ENCODE measurements at regions not wholly inside any gene's neighbourhood (a gene's known extent, or its start where the extent isn't known, plus 50 kb on each side); places are given as distances from the start of the nearest gene placed in this dataset.

- no peak overlapping the region for H3K27ac Mint-ChIP-seq
- H3K9me3 Mint-ChIP-seq, result no peaks in the 10 kb centered on the region
- H3K4me3 Mint-ChIP-seq (ENCODE audit: low read depth), result no peak overlapping the region
- no peaks in the 10 kb centered on the region for H3K36me3 Mint-ChIP-seq (ENCODE audit: low read depth)
- intact Hi-C loops (cut with micrococcal nuclease), result no loop called here
- no peaks in the 10 kb centered on the region for H3K27me3 Mint-ChIP-seq (ENCODE audit: low read depth)
- no peak for DNase-seq (ENCODE audit: low spot score)
- H3K4me1 Mint-ChIP-seq (ENCODE audit: low read depth), result peaks cover 3% of the 10 kb centered on the region
Measured at GRCh38 chr1:98177751-98178150, 256.9 kb upstream of the DPYD start.

- DNase-seq (ENCODE audit: low spot score), result no peak
- H3K4me3 Mint-ChIP-seq (ENCODE audit: low read depth), result no peak overlapping the region
Measured at GRCh38 chr1:98176936-98177335, 256.1 kb upstream of the DPYD start.

GRCh38 chr1:98176414-98176813 lies 255.6 kb upstream of the DPYD start:
- H3K36me3 Mint-ChIP-seq (ENCODE audit: low read depth), result no peaks in the 10 kb centered on the region
- no peak overlapping the region for H3K4me3 Mint-ChIP-seq (ENCODE audit: low read depth)
- intact Hi-C loops (cut with micrococcal nuclease), result no loop called here
- H3K27ac Mint-ChIP-seq, result no peak overlapping the region
- DNase-seq (ENCODE audit: low spot score), result no peak
- peaks cover 3% of the 10 kb centered on the region for H3K4me1 Mint-ChIP-seq (ENCODE audit: low read depth)
- H3K9me3 Mint-ChIP-seq, result no peaks in the 10 kb centered on the region
- H3K27me3 Mint-ChIP-seq (ENCODE audit: low read depth), result no peaks in the 10 kb centered on the region

More at GRCh38 chr1:98176936-98177335, 256.1 kb upstream of the DPYD start:
- intact Hi-C loops (cut with micrococcal nuclease), result no loop called here
- no peaks in the 10 kb centered on the region for H3K9me3 Mint-ChIP-seq
- H3K4me1 Mint-ChIP-seq (ENCODE audit: low read depth), result peaks cover 3% of the 10 kb centered on the region
- no peak overlapping the region for H3K27ac Mint-ChIP-seq
- H3K27me3 Mint-ChIP-seq (ENCODE audit: low read depth), result no peaks in the 10 kb centered on the region
- no peaks in the 10 kb centered on the region for H3K36me3 Mint-ChIP-seq (ENCODE audit: low read depth)

GRCh38 chr1:98172578-98172977 lies 251.7 kb upstream of the DPYD start:
- intact Hi-C loops (cut with micrococcal nuclease), result no loop called here
- Mint-ChIP-seq H3K27ac (no peak overlapping the region), H3K36me3 (ENCODE audit: low read depth) (no peaks in the 10 kb centered on the region), H3K4me1 (ENCODE audit: low read depth) (no peaks in the 10 kb centered on the region), H3K9me3 (no peaks in the 10 kb centered on the region), H3K4me3 (ENCODE audit: low read depth) (no peak overlapping the region), H3K27me3 (ENCODE audit: low read depth) (no peaks in the 10 kb centered on the region)
- DNase-seq (ENCODE audit: low spot score), result no peak

GRCh38 chr1:98172022-98172421 lies 251.2 kb upstream of the DPYD start:
- intact Hi-C loops (cut with micrococcal nuclease), result no loop called here
- H3K4me3 Mint-ChIP-seq (ENCODE audit: low read depth), result no peak overlapping the region
- no peak for DNase-seq (ENCODE audit: low spot score)

GRCh38 chr1:98164509-98164908 lies 243.7 kb upstream of the DPYD start:
- no peaks in the 10 kb centered on the region for H3K36me3 Mint-ChIP-seq (ENCODE audit: low read depth)
- no peak for DNase-seq (ENCODE audit: low spot score)
- no peak overlapping the region for H3K27ac Mint-ChIP-seq
- H3K4me1 Mint-ChIP-seq (ENCODE audit: low read depth), result no peaks in the 10 kb centered on the region
- no peak overlapping the region for H3K4me3 Mint-ChIP-seq (ENCODE audit: low read depth)
- H3K27me3 Mint-ChIP-seq (ENCODE audit: low read depth), result no peaks in the 10 kb centered on the region
- intact Hi-C loops (cut with micrococcal nuclease), result no loop called here
- H3K9me3 Mint-ChIP-seq, result no peaks in the 10 kb centered on the region

More at GRCh38 chr1:98172022-98172421, 251.2 kb upstream of the DPYD start:
- no peaks in the 10 kb centered on the region for H3K27me3 Mint-ChIP-seq (ENCODE audit: low read depth)
- no peaks in the 10 kb centered on the region for H3K9me3 Mint-ChIP-seq
- H3K4me1 Mint-ChIP-seq (ENCODE audit: low read depth), result no peaks in the 10 kb centered on the region
- no peak overlapping the region for H3K27ac Mint-ChIP-seq
- no peaks in the 10 kb centered on the region for H3K36me3 Mint-ChIP-seq (ENCODE audit: low read depth)

- no peaks in the 10 kb centered on the region for H3K36me3 Mint-ChIP-seq (ENCODE audit: low read depth)
- no peaks in the 10 kb centered on the region for H3K27me3 Mint-ChIP-seq (ENCODE audit: low read depth)
- no peaks in the 10 kb centered on the region for H3K4me1 Mint-ChIP-seq (ENCODE audit: low read depth)
- H3K4me3 Mint-ChIP-seq (ENCODE audit: low read depth), result no peak overlapping the region
- peaks cover 10% of the 10 kb centered on the region for H3K9me3 Mint-ChIP-seq
- intact Hi-C loops (cut with micrococcal nuclease), result no loop called here
- H3K27ac Mint-ChIP-seq, result no peak overlapping the region
- DNase-seq (ENCODE audit: low spot score), result no peak
Measured at GRCh38 chr1:98157524-98158313, 236.9 kb upstream of the DPYD start.

GRCh38 chr1:98147280-98147679 lies 226.4 kb upstream of the DPYD start:
- Mint-ChIP-seq H3K4me3 (ENCODE audit: low read depth) (no peak overlapping the region), H3K4me1 (ENCODE audit: low read depth) (no peaks in the 10 kb centered on the region), H3K9me3 (no peaks in the 10 kb centered on the region), H3K36me3 (ENCODE audit: low read depth) (no peaks in the 10 kb centered on the region), H3K27ac (no peak overlapping the region), H3K27me3 (ENCODE audit: low read depth) (no peaks in the 10 kb centered on the region)
- DNase-seq (ENCODE audit: low spot score), result no peak
- intact Hi-C loops (cut with micrococcal nuclease), result no loop called here

GRCh38 chr1:98145655-98146054 lies 224.8 kb upstream of the DPYD start:
- no peak for DNase-seq (ENCODE audit: low spot score)
- Mint-ChIP-seq H3K36me3 (ENCODE audit: low read depth) (no peaks in the 10 kb centered on the region), H3K4me3 (ENCODE audit: low read depth) (no peak overlapping the region), H3K4me1 (ENCODE audit: low read depth) (no peaks in the 10 kb centered on the region), H3K27me3 (ENCODE audit: low read depth) (no peaks in the 10 kb centered on the region), H3K27ac (no peak overlapping the region), H3K9me3 (no peaks in the 10 kb centered on the region)
- intact Hi-C loops (cut with micrococcal nuclease), result no loop called here

- DNase-seq (ENCODE audit: low spot score), result no peak
- Mint-ChIP-seq H3K27ac (no peak overlapping the region), H3K36me3 (ENCODE audit: low read depth) (no peaks in the 10 kb centered on the region), H3K4me3 (ENCODE audit: low read depth) (no peak overlapping the region), H3K27me3 (ENCODE audit: low read depth) (no peaks in the 10 kb centered on the region), H3K9me3 (no peaks in the 10 kb centered on the region), H3K4me1 (ENCODE audit: low read depth) (no peaks in the 10 kb centered on the region)
- intact Hi-C loops (cut with micrococcal nuclease), result no loop called here
Measured at GRCh38 chr1:98143403-98143802, 222.6 kb upstream of the DPYD start.

- no peaks in the 10 kb centered on the region for H3K4me1 Mint-ChIP-seq (ENCODE audit: low read depth)
- no peak overlapping the region for H3K27ac Mint-ChIP-seq
- H3K4me3 Mint-ChIP-seq (ENCODE audit: low read depth), result no peak overlapping the region
- no peaks in the 10 kb centered on the region for H3K9me3 Mint-ChIP-seq
- intact Hi-C loops (cut with micrococcal nuclease), result no loop called here
- H3K27me3 Mint-ChIP-seq (ENCODE audit: low read depth), result no peaks in the 10 kb centered on the region
- DNase-seq (ENCODE audit: low spot score), result no peak
- no peaks in the 10 kb centered on the region for H3K36me3 Mint-ChIP-seq (ENCODE audit: low read depth)
Measured at GRCh38 chr1:98133131-98133530, 212.3 kb upstream of the DPYD start.

GRCh38 chr1:98130408-98130807 lies 209.6 kb upstream of the DPYD start:
- H3K9me3 Mint-ChIP-seq, result no peaks in the 10 kb centered on the region
- intact Hi-C loops (cut with micrococcal nuclease), result no loop called here
- H3K27me3 Mint-ChIP-seq (ENCODE audit: low read depth), result no peaks in the 10 kb centered on the region
- no peaks in the 10 kb centered on the region for H3K36me3 Mint-ChIP-seq (ENCODE audit: low read depth)
- no peak for DNase-seq (ENCODE audit: low spot score)
- H3K4me3 Mint-ChIP-seq (ENCODE audit: low read depth), result no peak overlapping the region
- no peaks in the 10 kb centered on the region for H3K4me1 Mint-ChIP-seq (ENCODE audit: low read depth)
- no peak overlapping the region for H3K27ac Mint-ChIP-seq

- no peak overlapping the region for H3K27ac Mint-ChIP-seq
- no peaks in the 10 kb centered on the region for H3K36me3 Mint-ChIP-seq (ENCODE audit: low read depth)
- H3K9me3 Mint-ChIP-seq, result no peaks in the 10 kb centered on the region
- no peak overlapping the region for H3K4me3 Mint-ChIP-seq (ENCODE audit: low read depth)
- no peaks in the 10 kb centered on the region for H3K27me3 Mint-ChIP-seq (ENCODE audit: low read depth)
- DNase-seq (ENCODE audit: low spot score), result no peak
- intact Hi-C loops (cut with micrococcal nuclease), result no loop called here
- H3K4me1 Mint-ChIP-seq (ENCODE audit: low read depth), result no peaks in the 10 kb centered on the region
Measured at GRCh38 chr1:98129491-98129890, 208.7 kb upstream of the DPYD start.

- Mint-ChIP-seq H3K4me1 (ENCODE audit: low read depth) (no peaks in the 10 kb centered on the region), H3K27me3 (ENCODE audit: low read depth) (no peaks in the 10 kb centered on the region), H3K4me3 (ENCODE audit: low read depth) (no peak overlapping the region), H3K36me3 (ENCODE audit: low read depth) (no peaks in the 10 kb centered on the region), H3K9me3 (no peaks in the 10 kb centered on the region), H3K27ac (no peak overlapping the region)
- intact Hi-C loops (cut with micrococcal nuclease), result no loop called here
- no peak for DNase-seq (ENCODE audit: low spot score)
Measured at GRCh38 chr1:98126740-98127139, 205.9 kb upstream of the DPYD start.

All from activated T-helper 2 cell treated with anti-CD3 and anti-CD28 coated beads, Interferon-gamma antibody, Interleukin-2, Interleukin-4, amounts not matched to agents 10 μg/mL and 5 μg/mL and 100 μg/mL, durations not matched to agents 14 hours and 24 hours and 36 hours (primary cell).